IPS DF 4.7 (cell line): ENCODE measurements at regions not wholly inside any gene's neighbourhood (a gene's known extent, or its start where the extent isn't known, plus 50 kb on each side); places are given as distances from the start of the nearest gene placed in this dataset.
"Not testable (repeated sequence)": the region's sequence is repeated elsewhere in the genome, so short reads cannot be mapped to it uniquely, and the experiment has no call there.

Source experiments
- DNase-seq: peaks from one replicate; pipeline ENCODE4 v3.0.0-alpha.2; 2013; ENCODE audit warnings: low spot score; ENCODE audit errors: extremely low read depth

DNA sequence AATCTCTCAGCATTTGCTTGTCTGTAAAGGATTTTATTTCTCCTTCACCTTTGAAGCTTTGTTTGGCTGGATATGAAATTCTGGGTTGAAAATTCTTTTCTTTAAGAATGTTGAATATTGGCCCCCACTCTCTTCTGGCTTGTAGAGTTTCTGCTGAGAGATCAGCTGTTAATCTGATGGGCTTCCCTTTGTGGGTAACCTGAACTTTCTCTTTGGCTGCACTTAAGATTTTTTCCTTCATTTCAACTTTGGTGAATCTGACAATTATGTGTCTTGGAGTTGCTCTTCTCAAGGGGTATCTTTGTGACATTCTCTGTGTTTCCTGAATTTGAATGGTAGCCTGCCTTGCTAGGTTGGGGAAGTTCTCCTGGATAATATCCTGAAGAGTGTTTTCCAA, 189.4 kb downstream of the TTC6 start:
- not testable (repeated sequence) for DNase-seq

DNA sequence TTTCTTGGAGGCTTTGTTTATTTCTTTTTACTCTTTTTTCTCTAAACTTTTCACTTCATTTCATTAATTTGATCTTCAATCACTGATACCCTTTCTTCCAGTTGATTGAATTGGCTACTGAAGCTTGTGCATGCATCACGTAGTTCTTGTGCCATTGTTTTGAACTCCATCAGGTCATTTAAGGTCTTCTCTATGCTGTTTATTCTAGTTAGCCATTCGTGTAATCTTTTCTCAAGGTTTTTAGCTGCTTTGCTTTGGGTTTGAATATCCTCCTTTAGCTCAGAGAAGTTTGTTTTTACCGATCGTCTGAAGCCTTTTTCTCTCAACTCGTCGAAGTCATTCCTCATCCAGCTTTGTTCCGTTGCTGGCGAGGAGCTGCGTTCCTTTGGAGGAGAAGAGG, 189.9 kb downstream of the TTC6 start:
- not testable (repeated sequence) for DNase-seq

DNA sequence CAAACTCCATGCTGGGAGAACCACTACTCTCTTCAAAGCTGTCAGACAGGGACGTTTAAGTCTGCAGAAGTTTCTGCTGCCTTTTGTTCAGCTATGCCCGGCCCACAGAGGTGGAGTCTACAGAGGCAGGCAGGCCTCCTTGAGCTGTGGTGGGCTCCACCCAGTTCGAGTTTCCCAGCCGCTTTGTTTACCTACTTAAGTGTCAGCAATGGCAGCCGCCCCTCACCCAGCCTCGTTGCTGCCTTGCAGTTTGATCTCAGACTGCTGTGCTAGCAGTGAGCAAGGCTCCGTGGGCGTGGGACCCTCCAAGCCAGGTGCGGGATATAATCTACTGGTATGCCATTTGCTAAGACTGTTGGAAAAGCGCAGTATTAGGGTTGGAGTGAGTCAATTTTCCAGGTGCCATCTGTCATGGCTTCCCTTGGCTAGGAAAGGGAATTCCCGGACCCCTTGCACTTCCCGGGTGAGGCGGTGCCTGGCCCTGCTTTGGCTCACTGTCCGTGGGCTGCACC, 190.7 kb downstream of the TTC6 start:
- DNase-seq: not testable (repeated sequence)

DNA sequence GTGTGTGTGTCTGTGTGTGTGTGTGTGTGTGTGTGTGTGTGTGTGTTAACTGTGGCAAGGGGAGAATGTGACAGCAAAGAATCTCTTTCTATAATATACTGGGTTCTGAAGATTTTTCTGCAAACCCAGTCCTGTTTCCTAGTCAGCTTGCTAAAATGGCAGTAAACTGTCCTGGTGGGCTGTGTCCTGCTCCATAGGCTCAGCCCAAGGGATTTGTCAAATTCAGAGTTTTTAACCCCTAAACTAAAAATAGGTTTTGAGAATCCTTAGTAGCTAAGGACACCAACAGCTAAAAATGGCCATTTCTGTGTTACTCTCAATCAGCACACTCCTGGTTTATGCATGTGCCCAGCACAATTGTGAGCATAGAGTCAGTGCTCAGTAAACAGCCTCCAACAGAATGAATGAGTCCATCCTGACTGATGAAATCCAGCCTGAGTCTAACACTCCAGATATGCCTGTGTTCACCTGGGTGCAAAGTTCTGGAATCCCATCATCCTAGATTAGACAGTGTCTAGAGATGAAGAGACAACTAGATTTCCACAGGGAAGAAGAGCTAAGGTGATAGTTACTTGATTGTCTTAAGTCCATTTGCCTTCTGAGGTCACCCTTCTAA, 192.6 kb downstream of the TTC6 start:
- no peak for DNase-seq

DNA sequence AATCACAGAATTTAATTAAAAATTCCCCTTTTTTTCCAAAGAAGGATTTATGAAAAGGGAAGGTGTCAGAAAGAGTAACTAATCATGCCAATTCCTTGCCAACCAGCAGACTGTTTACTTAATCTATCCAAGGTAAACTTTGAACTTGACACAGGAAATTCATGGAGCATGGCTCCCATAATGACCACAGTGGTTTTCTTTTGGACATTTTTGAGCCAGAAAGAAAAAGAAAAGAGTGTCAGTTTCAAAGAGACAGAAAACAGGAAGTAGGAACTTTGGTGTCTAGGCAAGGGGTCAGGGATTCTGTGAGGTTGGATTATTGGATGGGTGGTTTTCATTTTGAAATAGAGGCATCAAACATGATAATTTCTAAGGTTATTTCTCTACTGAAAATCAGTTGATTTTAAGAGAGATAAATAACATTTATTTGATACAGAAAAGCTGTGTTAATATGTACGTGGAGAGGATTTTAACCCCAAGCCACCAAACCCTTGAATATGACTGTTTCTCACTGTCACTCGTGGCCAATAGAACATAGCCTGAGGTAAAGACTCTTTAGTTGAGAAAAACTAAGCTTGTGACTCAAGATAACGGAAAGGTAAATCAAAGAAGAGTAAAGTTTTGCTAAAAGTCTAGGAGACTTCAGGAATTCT, 196.1 kb downstream of the TTC6 start:
- no peak for DNase-seq

DNA sequence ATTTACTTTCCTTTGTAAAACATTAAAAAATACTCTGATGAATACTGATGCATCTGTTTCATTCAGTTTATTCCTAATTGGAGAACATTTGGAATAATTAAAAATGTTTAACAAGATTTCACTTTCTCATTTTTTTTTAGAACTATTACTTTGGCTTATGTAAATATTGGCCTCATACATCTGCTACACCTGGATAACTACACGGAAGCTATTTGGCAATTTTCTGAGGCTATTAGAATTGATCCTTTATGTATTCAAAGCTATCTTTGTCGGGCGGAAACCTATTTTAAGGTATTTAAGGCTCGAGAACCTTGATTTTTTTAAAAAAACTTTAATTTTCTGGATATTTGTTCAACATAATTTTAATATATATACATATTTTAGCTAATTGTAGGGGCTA, 196.7 kb downstream of the TTC6 start:
- no peak for DNase-seq

DNA sequence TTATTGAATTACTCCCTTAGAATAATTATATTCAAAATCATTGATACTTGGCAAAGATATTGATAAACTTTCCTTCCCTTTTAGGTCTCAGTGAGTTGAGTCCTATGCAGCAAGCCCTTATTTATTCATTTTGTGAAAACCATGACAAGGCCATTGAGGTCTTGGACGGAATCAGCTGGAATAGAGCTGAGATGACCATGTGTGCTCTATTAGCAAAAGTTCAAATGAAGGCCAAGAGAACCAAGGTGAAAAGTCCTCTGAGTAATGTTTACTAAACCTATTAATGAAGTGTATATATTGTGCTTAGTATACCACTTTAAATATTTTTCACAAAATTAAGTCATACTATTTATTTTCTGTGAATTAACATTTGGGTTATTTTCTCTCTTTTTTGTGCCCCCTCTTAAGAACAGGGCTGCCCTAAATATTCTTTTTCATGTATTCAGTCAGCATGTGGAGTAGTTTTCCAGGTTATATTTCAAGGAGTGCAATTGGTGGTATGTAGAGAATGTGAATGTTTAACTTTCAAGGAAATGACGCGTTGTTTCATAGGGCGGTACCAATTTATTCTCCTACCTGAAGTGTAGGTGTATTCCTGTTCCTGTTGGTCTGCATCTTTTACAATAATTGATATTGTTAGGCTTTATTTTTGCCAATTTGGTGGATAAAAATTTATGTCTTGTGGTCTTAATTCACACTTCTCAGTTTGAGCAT, 201.4 kb downstream of the TTC6 start:
- no peak for DNase-seq

DNA sequence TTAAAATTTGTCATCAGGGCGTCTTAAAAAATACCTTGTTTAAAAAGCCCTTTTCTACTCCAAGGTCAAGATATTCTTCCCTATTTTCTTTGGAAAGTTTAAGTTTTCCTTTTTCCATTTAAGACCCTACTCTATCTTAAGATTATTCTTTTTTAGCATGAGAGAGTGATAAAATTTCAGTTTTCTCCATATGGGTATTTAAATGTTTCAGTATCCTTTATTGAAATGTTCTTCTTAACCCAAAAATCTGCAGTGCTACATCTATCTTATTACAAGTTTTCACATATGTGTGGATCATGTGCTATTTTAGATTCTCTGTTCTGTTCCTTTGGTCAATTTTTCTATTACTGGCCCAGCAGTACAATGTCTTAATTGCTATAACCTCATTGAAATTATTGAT, 202.2 kb downstream of the TTC6 start:
- no peak for DNase-seq

DNA sequence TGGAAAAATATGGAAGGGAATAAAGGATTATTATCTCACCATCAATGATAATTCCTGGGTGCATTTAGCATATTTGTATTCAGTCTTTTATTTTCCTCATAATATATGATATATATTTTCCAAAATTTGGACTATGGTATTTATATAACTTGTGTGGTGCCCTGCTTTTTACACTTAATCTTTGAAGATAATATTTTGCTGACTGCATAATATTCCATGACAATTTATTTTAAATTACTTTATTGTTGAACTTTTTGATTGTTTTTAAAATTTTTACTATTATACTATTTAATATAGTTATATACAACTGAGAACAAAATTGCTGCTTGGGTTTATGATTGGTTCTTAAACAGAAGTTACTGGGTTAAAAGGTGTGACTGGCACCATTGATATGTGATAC, 212.3 kb downstream of the TTC6 start:
- DNase-seq: no peak

DNA sequence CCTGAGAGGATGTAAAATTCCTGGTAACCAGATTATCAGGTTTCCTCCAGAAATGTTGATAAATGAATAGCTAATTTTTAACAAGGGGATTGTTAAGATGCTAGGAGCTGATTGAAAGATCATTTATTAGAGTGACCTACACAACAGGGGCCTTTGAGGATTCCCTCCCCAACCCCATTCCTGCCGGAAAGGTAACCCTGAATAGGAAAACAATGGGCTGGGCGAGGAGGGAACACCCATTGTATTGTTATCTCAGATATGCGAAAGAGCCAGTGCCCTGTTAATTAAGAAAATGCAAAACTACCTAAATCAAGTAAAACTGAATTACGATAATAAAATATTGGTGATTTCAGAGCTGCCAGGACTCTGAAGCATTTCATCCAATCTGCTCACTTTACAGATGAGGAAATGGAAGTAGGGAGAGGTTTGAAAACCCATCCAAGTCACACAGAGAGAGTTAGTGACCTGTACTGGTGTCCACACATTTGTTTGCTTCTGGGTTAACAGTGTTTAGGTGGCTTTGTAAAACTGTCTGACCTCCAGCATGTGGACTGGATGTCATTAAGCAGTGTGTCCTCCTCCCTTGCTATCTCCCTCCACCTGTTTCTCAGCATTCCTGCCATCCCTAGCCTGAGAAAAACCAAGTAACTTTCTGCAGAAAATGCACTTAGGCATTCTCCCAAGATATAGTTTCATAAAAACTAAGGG, 214.8 kb downstream of the TTC6 start:
- DNase-seq: no peak

DNA sequence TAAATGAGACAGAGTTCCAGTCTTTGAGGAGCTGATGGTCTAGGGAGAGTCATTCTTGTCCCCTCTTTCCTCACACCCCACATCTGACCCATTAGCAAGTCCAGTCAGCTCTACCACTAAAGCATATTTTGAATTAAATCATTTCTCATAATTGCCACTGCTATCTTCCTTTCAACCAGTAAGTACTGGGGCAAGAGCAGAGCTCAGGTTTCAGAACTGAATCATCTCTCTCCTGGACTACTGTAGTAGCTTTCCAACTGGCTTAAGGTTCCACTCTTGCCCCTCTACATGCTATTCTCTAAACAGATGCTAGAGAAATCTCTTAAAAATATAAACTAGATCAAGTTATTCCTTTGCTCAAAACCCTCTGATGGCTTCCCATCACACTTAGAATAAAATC, 218.3 kb downstream of the TTC6 start:
- DNase-seq: no peak

DNA sequence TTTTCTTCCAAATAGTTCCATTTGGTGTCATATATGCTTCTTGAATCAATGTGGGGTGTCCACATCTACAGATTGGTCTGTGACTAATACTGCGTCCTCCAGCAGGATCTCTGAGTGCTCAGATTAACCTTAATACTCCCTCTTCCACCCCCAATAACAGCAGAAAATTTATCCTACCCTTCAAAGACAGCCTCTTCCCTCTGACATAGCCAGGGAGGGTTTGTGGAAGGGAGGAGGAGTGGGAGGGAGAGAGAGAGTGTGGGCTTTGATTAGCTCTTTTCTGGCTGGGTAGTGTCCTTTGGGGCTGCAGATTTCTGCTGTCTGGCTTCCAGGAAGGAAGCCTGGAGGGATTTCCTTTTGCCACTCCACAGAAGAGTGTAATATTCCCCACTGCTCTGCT, 220.7 kb downstream of the TTC6 start:
- DNase-seq: no peak

DNA sequence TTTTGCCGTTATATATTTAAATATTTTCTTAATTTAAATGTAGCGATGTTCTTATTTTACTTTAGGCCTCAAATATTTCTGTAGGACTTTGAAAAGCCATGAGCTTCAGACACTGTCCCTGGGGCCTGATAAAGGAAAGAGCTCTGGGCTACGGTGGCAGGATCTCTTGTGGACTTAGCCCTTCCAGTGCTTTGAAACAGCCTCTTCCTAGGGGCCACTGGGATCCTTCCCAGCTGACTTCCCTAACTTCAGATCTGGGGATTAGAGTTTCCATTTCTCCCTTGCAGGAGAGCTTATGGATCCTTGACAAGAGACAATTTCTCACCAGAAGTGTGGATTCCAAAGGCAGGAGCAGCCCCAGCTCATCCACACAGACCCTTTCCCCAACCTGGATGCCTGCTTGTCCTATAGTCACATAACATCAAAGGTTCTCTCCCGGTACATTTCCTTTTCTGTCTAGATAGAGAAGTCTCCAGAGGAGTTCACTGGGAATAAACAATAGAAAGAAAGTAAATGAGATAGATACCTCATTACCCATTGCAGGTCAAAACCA, 221.4 kb downstream of the TTC6 start:
- no peak for DNase-seq

DNA sequence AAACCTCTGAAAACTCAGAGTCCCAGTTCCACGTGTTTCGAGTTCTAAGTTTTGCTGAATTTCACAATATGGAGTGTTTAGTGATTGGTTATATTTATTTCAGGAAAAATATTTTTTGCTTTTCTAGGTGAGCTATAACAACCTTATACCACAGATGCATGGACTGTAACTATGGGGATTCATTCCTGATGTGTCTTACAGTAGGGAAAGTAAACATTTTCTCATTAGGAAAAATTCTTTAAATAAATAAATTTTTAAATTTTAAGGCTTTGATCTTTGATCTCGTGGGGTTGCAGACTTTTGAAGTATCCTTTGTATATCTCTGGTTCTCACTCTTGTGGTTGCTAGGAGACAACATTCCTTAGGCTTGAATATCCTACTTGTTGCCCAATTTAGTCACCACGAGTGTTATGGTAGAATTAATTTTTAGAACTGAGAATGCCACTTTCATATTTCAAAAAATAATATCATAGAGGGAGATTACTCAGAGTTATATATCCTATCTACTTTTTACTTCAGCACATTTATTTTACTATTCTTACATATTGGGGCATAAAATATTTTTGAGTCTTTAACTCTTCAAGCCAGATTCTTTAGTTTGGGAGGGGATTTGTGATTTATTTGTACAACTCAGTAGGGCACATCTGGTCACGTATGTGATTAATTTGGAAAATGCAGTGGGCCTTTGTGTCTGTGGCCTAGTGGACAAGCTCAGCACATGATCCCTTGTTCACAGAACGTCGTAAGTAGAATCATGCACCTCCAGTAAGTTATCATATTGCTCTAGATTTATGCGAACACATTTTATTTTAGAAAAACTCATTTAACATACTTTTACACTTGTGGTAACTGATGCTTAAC, 224.0 kb downstream of the TTC6 start:
- DNase-seq: no peak

DNA sequence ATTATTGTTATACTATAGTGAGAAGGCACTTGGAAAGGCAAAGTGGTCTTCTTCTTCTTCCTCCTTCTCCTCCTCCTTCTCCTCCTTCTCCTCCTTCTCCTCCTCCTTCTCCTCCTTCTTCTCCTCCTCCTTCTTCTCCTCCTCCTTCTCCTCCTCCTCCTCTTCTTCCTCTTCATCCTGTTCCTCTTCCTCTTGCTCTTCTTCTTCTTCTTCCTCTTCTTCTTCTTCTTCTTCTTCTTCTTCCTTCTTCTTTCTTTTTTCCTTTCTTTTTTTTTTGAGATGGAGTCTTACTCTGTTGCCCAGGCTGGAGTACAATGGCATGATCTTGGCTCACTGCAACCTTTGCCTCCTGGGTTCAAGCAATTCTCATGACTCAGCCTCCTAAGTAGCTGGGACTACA, 225.4 kb downstream of the TTC6 start:
- not testable (repeated sequence) for DNase-seq

DNA sequence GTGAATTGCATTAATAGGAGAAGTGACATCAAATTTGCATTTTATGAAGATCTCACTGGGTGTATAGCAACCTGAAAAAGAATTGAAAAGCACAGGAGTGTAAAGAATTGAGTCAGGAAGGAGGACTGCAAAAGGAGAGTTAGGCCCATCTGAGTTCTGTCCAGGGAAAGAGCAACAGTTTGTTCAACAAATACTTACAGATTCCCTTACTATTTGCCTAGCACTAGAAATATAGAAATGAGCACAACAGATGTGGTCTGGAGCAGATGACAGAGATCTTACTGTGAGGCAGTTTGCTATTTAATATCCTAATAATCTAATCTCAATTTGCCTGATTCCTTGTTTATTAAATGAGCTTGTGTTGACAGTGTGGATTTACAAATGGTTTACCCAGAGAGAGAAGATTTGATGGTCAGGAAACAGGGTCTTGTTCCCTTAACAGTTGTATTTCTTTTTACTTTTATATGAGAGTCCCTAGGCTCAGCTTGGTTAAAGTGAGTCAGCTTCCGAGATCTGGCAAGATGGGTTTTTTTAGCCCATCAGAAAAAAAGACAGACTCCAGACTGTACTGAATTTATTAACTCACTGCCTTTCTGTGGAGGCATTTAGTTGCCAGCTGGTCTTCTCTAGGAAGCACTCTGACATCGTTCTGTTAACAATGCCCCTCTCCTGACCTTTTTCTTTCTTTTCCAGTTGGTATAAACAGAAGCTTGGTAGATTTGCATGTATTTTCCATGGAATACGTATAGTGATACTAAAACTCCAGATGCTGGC, 229.7 kb downstream of the TTC6 start:
- DNase-seq: no peak

DNA sequence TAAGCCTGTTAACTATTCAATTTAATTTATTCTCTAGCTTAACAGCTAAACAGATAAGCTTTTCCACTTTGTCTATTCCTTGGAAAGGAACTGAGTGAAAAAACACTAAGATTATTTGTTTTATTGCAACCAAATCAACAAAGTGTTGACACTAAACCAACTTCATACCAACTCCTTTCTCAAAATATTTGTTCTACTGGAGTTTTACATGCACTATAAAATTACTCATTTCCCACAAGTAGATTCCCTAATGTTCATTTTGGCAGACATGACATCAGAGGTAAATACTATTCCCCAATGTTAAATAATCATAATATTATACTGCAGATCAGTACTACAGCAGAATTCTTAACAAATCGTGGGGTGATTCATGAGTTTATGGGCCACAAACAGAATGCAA, 231.4 kb downstream of the TTC6 start:
- DNase-seq: no peak

DNA sequence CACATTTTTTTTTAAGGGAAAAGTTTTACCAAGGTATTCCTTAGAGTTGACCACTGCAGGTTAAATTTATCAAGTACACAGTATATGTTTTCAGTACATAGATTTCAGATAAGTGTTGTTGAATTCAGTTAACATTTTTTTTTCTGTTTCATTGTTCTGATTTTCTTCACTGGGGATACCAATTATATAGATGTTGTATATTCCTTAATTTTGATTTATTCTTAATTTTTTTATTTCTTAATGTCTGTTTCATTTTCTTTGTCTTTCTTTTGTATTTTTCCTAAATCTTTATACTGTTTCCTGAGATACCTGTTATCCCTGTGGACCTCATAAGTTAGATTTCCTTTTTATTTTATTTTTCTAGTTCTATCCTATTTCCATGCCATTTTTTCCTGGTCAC, 234.8 kb downstream of the TTC6 start:
- DNase-seq: no peak

DNA sequence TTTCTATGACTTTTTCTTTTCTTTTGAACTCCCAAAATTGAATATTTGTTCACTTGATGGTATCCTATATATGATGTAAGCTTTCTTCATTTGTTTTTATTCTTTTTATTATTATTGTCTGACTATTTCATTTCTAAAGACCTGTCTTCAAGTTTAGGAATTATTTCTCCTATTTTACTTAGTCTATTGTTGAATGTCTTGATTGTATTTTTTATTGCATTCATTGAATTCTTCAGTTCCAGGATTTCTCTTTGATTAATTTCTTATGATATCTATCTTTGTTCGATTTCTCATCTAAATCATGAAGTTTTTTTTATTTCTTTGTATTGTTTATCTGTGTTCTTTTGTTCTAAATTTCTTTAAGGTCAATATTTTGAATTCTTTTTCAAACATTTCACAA, 238.8 kb downstream of the TTC6 start:
- DNase-seq: no peak

DNA sequence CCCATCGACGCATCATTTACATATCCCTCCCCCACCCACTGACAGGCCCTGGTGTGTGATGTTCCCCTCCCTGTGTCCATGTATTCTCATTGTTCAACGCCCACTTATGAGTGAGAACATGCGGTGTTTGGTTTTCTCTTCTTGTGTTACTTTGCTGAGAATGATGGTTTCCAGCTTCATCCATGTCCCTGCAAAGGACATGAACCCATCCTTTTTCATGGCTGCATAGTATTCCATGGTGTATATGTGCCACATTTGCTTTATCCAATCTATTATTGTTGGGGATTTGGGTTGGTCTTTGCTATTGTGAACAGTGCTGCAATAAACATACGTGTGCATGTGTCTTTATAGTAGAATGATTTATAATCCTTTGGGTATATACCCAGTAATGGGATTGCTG, 243.3 kb downstream of the TTC6 start:
- not testable (repeated sequence) for DNase-seq
